Activated naive CD8-positive, alpha-beta T cell treated with anti-CD3 and anti-CD28 coated beads, Interleukin-2, amount 10 ng/mL, durations not matched to agents 7 days and 5 days (primary cell): ENCODE measurements at regions not wholly inside any gene's neighbourhood (a gene's known extent, or its start where the extent isn't known, plus 50 kb on each side); places are given as distances from the start of the nearest gene placed in this dataset.
"Not testable (repeated sequence)": the region's sequence is repeated elsewhere in the genome, so short reads cannot be mapped to it uniquely, and the experiment has no call there.

Experiments
- ATAC-seq: fragments of 150-1000 bp; cut with Tn5 transposase; one replicate; pipeline ENCODE4 v1.10.0; 2021; ENCODE audit warnings: low read depth, moderate library complexity
- POLR2A ChIA-PET: fragments of 350-600 bp; sonication (Branson Sonifier 250); formaldehyde crosslinking; loops from one replicate; lab custom pipeline; 2021; ENCODE audit warnings: antibody characterized with exemption; lab: Charles Lee
- DNase-seq: peaks from one replicate; pipeline ENCODE4 v3.0.0; 2021
- H3K27ac Mint-ChIP-seq: one replicate; pipeline ENCODE4 v1.8.0; 2022; ENCODE audit warnings: mild to moderate bottlenecking, mixed read lengths
- H3K27me3 Mint-ChIP-seq: one replicate; pipeline ENCODE4 v1.8.0; 2022; ENCODE audit warnings: mild to moderate bottlenecking, moderate library complexity, mixed read lengths
- H3K36me3 Mint-ChIP-seq: one replicate; pipeline ENCODE4 v1.8.0; 2021; ENCODE audit warnings: mild to moderate bottlenecking, mixed read lengths
- H3K4me1 Mint-ChIP-seq: one replicate; pipeline ENCODE4 v1.8.0; 2021; ENCODE audit warnings: mixed read lengths
- H3K4me3 Mint-ChIP-seq: one replicate; pipeline ENCODE4 v1.8.0; 2022; ENCODE audit warnings: mild to moderate bottlenecking, moderate library complexity, mixed read lengths
- H3K9me3 Mint-ChIP-seq: one replicate; pipeline ENCODE4 v1.8.0; 2021; ENCODE audit warnings: mixed read lengths

GRCh38 chr12:46522071-46522470 is 149.5 kb upstream of the SLC38A2 start:
- Mint-ChIP-seq H3K27me3 (no peaks in the 10 kb centered on the region), H3K27ac (peak overlapping the region; percentile 28), H3K36me3 (peaks cover 28% of the 10 kb centered on the region), H3K4me3 (peak overlapping the region; percentile 42), H3K9me3 (peaks cover 2% of the 10 kb centered on the region), H3K4me1 (peaks cover 52% of the 10 kb centered on the region)
- ATAC-seq, result no peak
- POLR2A ChIA-PET, result interaction anchor here (0.6 to 1.5 kb wide), 4 partner anchors 138 to 253 kb away, joined by 3 to 11 read pairs (median 3); partner anchors contain the start of gene SLC38A1
- DNase-seq, result no peak

GRCh38 chr12:46521145-46521544 is 148.6 kb upstream of the SLC38A2 start:
- POLR2A ChIA-PET, result interaction anchor here (1.3 to 1.5 kb wide), 3 partner anchors 137 to 252 kb away, joined by 3 to 11 read pairs (median 3); partner anchors contain the start of gene SLC38A1
- peaks cover 25% of the 10 kb centered on the region for H3K36me3 Mint-ChIP-seq
- no peak overlapping the region for H3K4me3 Mint-ChIP-seq
- DNase-seq (no peak), ATAC-seq (no peak)
- peaks cover 2% of the 10 kb centered on the region for H3K9me3 Mint-ChIP-seq
- no peaks in the 10 kb centered on the region for H3K27me3 Mint-ChIP-seq
- H3K4me1 Mint-ChIP-seq, result peaks cover 56% of the 10 kb centered on the region
- H3K27ac Mint-ChIP-seq, result no peak overlapping the region

- ATAC-seq (no peak), DNase-seq (no peak)
- H3K36me3 Mint-ChIP-seq, result peaks cover 25% of the 10 kb centered on the region
- H3K4me3 Mint-ChIP-seq, result no peak overlapping the region
- no peaks in the 10 kb centered on the region for H3K27me3 Mint-ChIP-seq
- peaks cover 56% of the 10 kb centered on the region for H3K4me1 Mint-ChIP-seq
- peak overlapping the region; percentile 39 for H3K27ac Mint-ChIP-seq
- no peaks in the 10 kb centered on the region for H3K9me3 Mint-ChIP-seq
- POLR2A ChIA-PET, result interaction anchor here (1.0 kb wide), 1 partner anchor 147 kb away, joined by 3 read pairs; no protein-coding TSS in a partner anchor
Observed at GRCh38 chr12:46519407-46519806, 146.8 kb upstream of the SLC38A2 start.

DNA sequence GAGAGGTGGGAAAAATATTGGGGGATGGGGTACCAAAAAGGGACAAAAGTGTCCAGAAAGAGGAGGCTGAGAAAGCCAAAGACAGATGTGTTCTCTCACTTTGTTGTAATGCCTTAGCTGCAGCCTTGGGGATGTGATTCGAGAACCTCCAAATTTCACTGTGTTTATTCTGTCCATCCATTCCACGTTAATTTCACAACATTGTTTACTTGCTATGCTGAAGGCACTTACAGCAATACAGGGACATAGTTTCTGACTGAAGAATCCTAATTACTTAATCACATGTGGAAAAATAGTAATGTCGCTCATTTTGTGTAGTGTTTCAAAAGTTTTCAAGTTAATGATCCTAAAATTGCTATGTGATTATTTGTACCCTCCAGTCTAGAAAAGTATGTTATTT is 146.2 kb upstream of the SLC38A2 start:
- peaks cover 53% of the 10 kb centered on the region for H3K4me1 Mint-ChIP-seq
- no peak overlapping the region for H3K4me3 Mint-ChIP-seq

DNA sequence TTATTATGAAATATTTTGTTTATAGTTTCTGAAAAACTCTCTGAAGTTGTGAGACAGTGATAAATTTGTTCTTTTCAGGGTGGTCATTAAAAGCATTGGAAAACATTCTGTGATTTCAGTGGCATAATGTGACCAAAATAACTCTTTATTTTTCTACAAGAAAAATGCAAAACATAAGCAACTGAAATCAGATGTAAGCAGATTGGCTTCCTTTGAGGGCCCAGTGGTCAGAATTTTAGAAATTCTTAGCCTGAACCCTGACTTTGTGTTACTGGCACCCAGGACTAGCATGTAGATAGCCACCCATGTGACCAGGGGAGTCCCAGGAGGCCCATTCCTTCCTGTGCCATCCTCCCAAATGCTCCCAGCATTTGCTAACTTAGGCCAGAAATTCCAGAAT is 145.6 kb upstream of the SLC38A2 start:
- H3K4me1 Mint-ChIP-seq, result peaks cover 55% of the 10 kb centered on the region
- DNase-seq (no peak), ATAC-seq (no peak)
- no peaks in the 10 kb centered on the region for H3K27me3 Mint-ChIP-seq
- H3K4me3 Mint-ChIP-seq, result no peak overlapping the region
- peaks cover 10% of the 10 kb centered on the region for H3K9me3 Mint-ChIP-seq
- POLR2A ChIA-PET, result no interaction called here
- H3K36me3 Mint-ChIP-seq, result peaks cover 37% of the 10 kb centered on the region
- H3K27ac Mint-ChIP-seq, result peak overlapping the region; percentile 94

More for the DNA sequence above, 146.2 kb upstream of the SLC38A2 start:
- ATAC-seq (no peak), DNase-seq (no peak)
- Mint-ChIP-seq H3K36me3 (peaks cover 32% of the 10 kb centered on the region), H3K9me3 (peaks cover 4% of the 10 kb centered on the region), H3K27me3 (no peaks in the 10 kb centered on the region), H3K27ac (no peak overlapping the region)
- POLR2A ChIA-PET, result no interaction called here

- POLR2A ChIA-PET, result interaction anchor here (0.9 to 2.0 kb wide), 5 partner anchors 59 to 248 kb away, joined by 3 to 20 read pairs (median 4); partner anchors contain the start of gene SLC38A1
- H3K27ac Mint-ChIP-seq, result peak overlapping the region; percentile 94
- peak; percentile 51 for ATAC-seq
- DNase-seq, result no peak
- no peaks in the 10 kb centered on the region for H3K27me3 Mint-ChIP-seq
- peaks cover 10% of the 10 kb centered on the region for H3K9me3 Mint-ChIP-seq
- H3K36me3 Mint-ChIP-seq, result peaks cover 41% of the 10 kb centered on the region
- peaks cover 54% of the 10 kb centered on the region for H3K4me1 Mint-ChIP-seq
- peak overlapping the region; percentile 70 for H3K4me3 Mint-ChIP-seq
Observed at GRCh38 chr12:46517579-46517962, 145.0 kb upstream of the SLC38A2 start.

- POLR2A ChIA-PET, result interaction anchor here (0.7 to 2.0 kb wide), 9 partner anchors 47 to 591 kb away, joined by 3 to 20 read pairs (median 4); partner anchors contain the start of gene SLC38A1
Observed at GRCh38 chr12:46516933-46517578, 144.5 kb upstream of the SLC38A2 start.

DNA sequence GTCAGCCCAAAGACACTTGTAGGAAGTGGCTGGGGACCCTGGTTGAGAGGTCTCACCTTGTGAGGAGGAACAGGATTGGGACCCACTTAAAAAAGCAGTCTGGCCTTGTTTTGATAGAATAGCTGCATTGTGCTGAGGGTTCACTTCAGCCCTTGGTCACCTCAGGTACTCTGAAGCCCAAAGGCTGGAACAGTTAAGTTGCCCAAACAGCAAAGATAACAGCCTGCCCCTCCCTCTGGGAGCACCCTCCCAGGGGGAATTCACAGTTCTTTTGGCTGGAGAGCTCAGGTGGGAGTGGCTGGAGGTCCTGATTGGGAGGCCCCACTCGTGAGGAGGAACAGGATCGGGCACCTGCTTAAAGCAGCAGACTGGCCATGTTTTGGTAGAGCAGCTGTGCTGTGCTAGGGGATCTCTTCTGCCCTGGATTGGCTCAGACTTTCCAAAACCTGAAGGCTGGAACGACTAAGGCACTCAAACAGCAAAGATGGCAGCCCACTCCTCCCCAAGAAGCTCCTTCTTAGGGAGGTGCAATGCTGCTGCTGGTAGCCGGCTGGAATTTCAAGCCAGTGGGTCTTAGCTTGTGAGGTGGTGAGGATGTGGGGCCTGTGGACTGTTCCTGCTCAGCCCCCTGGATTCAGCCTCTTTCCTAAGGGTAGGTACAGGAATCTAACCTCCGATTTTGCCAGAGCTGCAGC is 143.8 kb upstream of the SLC38A2 start:
- Mint-ChIP-seq H3K27me3 (no peaks in the 10 kb centered on the region), H3K27ac (peak overlapping the region; percentile 94), H3K36me3 (peaks cover 46% of the 10 kb centered on the region), H3K9me3 (peaks cover 12% of the 10 kb centered on the region), H3K4me1 (peaks cover 45% of the 10 kb centered on the region), H3K4me3 (no peak overlapping the region)
- POLR2A ChIA-PET, result interaction anchor here (0.7 to 2.0 kb wide), 9 partner anchors 46 to 592 kb away, joined by 3 to 20 read pairs (median 4); partner anchors contain the start of gene SLC38A1
- ATAC-seq, result no peak
- DNase-seq, result no peak

More at GRCh38 chr12:46516933-46517578, 144.5 kb upstream of the SLC38A2 start:
- Mint-ChIP-seq H3K4me3 (peak overlapping the region; percentile 70), H3K4me1 (peaks cover 49% of the 10 kb centered on the region), H3K27me3 (no peaks in the 10 kb centered on the region), H3K36me3 (peaks cover 44% of the 10 kb centered on the region), H3K27ac (peak overlapping the region; percentile 94), H3K9me3 (peaks cover 10% of the 10 kb centered on the region)
- ATAC-seq (peak; percentile 93), DNase-seq (no peak)

- POLR2A ChIA-PET, result interaction anchor here (1.4 to 2.0 kb wide), 5 partner anchors 46 to 150 kb away, joined by 4 to 20 read pairs (median 5); no protein-coding TSS in a partner anchor
- DNase-seq, result no peak
- no peak overlapping the region for H3K4me3 Mint-ChIP-seq
- peak overlapping the region; percentile 94 for H3K27ac Mint-ChIP-seq
- H3K9me3 Mint-ChIP-seq, result peaks cover 17% of the 10 kb centered on the region
- ATAC-seq, result no peak
- H3K4me1 Mint-ChIP-seq, result peaks cover 40% of the 10 kb centered on the region
- H3K36me3 Mint-ChIP-seq, result peaks cover 51% of the 10 kb centered on the region
- H3K27me3 Mint-ChIP-seq, result no peaks in the 10 kb centered on the region
Observed at GRCh38 chr12:46515829-46516228, 143.3 kb upstream of the SLC38A2 start.

GRCh38 chr12:46514886-46515285 is 142.3 kb upstream of the SLC38A2 start:
- POLR2A ChIA-PET, result interaction anchor here (1.6 to 1.8 kb wide), 2 partner anchors 9 to 45 kb away, joined by 4 to 7 read pairs; no protein-coding TSS in a partner anchor
- no peaks in the 10 kb centered on the region for H3K27me3 Mint-ChIP-seq
- peaks cover 35% of the 10 kb centered on the region for H3K4me1 Mint-ChIP-seq
- peaks cover 55% of the 10 kb centered on the region for H3K36me3 Mint-ChIP-seq
- H3K9me3 Mint-ChIP-seq, result peaks cover 21% of the 10 kb centered on the region
- no peak overlapping the region for H3K4me3 Mint-ChIP-seq
- DNase-seq, result no peak
- no peak overlapping the region for H3K27ac Mint-ChIP-seq
- ATAC-seq, result no peak

- POLR2A ChIA-PET, H3K4me3 Mint-ChIP-seq, ATAC-seq, H3K27me3 Mint-ChIP-seq, H3K27ac Mint-ChIP-seq, DNase-seq: not testable (repeated sequence)
- Mint-ChIP-seq H3K36me3 (peaks cover 70% of the 10 kb centered on the region), H3K4me1 (peaks cover 16% of the 10 kb centered on the region), H3K9me3 (peaks cover 41% of the 10 kb centered on the region)
Observed at GRCh38 chr12:46510257-46510656, 137.7 kb upstream of the SLC38A2 start.

DNA sequence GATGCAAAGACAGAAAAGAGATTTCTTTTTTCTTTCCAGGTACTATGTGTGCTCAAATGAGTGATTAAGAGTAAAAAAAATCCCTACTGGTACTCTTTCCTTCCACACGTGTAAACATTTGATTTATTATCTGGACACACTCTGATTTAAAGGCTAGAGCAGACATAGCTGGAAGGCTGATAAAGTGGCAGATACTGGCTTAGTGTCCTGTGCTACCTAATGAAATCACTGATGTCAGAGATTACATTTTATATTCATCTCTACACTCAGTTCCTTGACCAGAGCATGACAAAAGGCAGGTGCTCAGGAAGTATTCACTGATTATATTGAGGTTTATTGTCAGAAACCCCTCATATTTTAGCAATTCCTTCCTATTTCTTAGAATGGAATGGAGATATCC is 136.6 kb upstream of the SLC38A2 start:
- ATAC-seq, result no peak
- H3K4me1 Mint-ChIP-seq, result peaks cover 20% of the 10 kb centered on the region
- no peak overlapping the region for H3K27ac Mint-ChIP-seq
- H3K9me3 Mint-ChIP-seq, result peaks cover 46% of the 10 kb centered on the region
- DNase-seq, result no peak
- POLR2A ChIA-PET, result no interaction called here
- H3K27me3 Mint-ChIP-seq, result no peaks in the 10 kb centered on the region
- no peak overlapping the region for H3K4me3 Mint-ChIP-seq
- peaks cover 68% of the 10 kb centered on the region for H3K36me3 Mint-ChIP-seq

DNA sequence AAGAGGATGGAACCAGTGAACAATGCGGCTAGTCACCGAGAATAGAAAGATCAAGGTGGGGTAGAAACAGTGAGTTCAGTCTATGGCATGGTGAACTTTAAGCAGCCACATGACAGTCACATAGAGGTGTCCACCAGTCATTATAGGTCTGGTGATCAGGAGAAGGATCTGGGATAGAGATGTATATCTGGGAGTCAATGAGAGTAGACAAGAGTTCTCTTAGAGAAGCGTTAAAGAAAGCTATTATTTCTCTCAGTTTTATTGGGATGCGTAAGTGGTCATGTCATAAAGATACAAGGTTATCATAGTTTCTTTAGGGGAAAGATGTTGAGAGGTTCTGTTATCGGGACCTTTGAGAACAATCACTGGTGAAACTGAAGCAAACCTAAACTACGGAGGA is 136.1 kb upstream of the SLC38A2 start:
- no peaks in the 10 kb centered on the region for H3K27me3 Mint-ChIP-seq
- DNase-seq (no peak), ATAC-seq (no peak)
- peaks cover 41% of the 10 kb centered on the region for H3K9me3 Mint-ChIP-seq
- no peak overlapping the region for H3K27ac Mint-ChIP-seq
- H3K4me3 Mint-ChIP-seq, result no peak overlapping the region
- H3K4me1 Mint-ChIP-seq, result peaks cover 16% of the 10 kb centered on the region
- H3K36me3 Mint-ChIP-seq, result peaks cover 64% of the 10 kb centered on the region
- POLR2A ChIA-PET, result no interaction called here
